ENCODE measurements at regions not wholly inside any gene's neighbourhood (a gene's known extent, or its start where the extent isn't known, plus 50 kb on each side); places are given as distances from the start of the nearest gene placed in this dataset.

DNA sequence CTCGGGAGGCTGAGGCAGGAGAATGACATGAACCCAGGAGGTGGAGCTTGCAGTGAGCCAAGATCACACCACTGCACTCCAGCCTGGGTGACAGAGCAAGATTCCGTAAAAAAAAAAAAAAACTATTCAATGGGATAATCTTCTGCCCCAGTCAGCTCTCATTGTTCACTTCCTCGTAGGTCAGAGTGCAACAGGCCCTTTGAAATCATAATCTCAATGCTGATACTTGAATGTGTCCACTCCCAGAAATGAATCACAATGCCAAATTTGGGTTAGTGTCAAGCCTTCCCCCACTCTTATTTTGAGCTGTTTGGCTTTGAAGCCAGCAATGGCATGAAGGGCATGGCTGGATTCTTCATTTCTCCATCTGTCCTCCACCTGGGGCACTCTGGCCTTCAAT, 610.3 kb upstream of the KLF4 start:
- no peak for DNase-seq

DNA sequence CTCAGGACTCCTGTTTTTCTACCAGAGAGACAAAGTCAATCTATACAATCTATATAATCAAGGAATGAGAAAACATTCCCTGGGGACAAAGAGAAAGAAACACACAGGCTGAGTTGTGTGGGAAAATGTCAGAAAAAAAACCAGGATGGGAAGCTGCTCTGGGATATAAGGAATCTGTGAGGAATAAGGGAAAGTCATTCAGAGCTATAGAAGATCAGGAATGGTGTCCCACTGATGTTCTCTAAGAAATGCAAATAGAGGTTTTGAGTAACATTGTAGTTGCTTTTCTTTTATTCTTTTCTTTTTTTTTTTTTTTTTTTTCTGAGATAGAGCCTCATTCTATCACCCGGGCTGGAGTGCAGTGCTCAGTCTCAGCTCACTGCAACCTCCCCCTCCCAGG, 605.9 kb upstream of the KLF4 start:
- no peak for DNase-seq

- DNase-seq = no peak
Observed at GRCh38 chr9:108094676-108094993, 605.1 kb upstream of the KLF4 start.

- no peak for DNase-seq
Observed at GRCh38 chr9:108093773-108094675, 604.5 kb upstream of the KLF4 start.

DNA sequence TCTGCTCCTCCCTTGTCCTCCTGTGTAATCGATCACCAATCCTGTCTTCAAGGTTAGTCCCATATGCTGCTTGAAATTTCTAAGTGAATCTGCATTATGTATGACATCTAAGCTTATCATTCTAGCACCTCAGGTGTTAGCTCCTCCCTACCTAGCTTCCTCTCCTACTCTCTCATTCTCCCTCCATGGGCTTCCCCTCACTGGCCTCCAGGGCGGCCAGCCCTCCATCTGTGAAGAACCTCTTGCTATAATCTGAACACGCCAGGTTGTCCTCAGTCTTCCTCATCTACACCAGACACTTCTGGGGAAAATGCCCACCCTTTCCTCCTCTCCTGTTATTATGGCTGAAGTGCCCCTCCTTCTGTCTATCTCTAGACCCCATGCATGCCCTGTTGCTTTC, 599.3 kb upstream of the KLF4 start:
- no peak for DNase-seq

DNA sequence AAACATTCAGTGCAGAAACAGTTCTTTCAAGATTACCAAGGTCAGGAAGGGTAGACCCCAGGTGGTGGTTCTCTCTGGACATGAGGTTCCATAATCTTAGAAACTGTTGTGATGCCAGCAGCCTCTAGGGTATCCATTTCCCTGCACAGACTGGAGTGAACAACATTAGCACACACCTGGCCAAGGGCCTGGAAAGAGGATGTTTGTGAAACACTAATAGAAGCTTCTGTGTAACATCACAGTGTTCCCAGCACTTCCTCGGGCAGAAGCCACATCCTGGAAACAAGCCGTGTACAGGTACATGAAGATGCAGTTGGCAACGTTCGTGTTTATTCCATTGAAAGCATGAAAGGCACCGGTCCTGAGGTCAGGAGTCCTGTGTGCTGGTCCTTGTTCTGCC, 598.2 kb upstream of the KLF4 start:
- DNase-seq = no peak

GRCh38 chr9:108086624-108087023, 597.1 kb upstream of the KLF4 start:
- DNase-seq = no peak

GRCh38 chr9:108085294-108085693, 595.7 kb upstream of the KLF4 start:
- DNase-seq = no peak

- DNase-seq = no peak
Observed at GRCh38 chr9:108083796-108084352, 594.3 kb upstream of the KLF4 start.

DNA sequence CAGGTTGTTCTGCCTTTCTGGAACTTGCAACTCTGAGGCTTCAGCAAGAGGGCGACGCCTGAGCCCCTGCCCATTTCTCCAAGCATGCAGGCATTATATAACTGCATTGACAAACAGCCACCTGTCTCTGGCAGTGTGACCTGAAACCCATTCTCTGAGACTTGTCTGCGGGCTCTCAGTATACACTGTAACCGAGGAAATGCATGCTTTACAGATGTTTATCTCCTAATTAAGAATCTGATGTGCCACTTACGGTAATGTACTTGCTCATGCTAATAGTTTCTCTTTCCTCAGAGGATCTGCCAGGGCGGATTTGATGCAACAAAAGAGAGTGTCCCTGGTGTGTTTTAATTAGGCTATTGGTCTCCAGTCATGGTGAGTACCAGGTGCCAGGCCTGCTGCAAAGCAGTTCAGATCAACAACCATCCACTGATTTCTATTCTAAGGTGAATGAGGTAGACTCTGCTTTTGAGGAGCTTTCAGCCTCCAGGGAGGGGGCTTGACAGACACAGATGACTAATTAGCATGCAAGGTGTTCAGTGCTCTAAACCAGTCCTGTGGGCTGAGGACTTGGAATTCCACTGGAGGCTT, 593.7 kb upstream of the KLF4 start:
- no peak for DNase-seq

- DNase-seq = no peak
Observed at GRCh38 chr9:108081112-108081511, 591.5 kb upstream of the KLF4 start.

DNA sequence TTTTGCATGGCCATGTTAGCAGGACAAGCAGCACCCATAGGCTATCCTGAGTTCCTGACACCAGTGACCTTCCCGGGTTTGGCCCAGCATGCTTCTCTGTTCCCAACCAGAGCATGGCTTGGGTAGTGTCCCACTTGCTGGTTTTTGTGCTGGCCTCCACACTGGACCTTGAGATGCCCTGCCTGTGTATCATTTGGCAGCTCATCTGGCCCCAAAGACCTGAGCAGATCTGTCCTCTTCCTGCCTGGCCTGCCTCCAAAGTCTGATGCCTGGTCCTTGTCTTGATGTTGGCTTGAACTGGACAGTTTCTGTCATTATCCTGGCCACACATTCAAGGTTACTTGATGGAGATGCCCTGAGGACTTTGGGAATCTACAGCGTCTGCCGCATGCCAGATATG, 590.7 kb upstream of the KLF4 start:
- DNase-seq = no peak

- no peak for DNase-seq
Observed at GRCh38 chr9:108078811-108079210, 589.2 kb upstream of the KLF4 start.

DNA sequence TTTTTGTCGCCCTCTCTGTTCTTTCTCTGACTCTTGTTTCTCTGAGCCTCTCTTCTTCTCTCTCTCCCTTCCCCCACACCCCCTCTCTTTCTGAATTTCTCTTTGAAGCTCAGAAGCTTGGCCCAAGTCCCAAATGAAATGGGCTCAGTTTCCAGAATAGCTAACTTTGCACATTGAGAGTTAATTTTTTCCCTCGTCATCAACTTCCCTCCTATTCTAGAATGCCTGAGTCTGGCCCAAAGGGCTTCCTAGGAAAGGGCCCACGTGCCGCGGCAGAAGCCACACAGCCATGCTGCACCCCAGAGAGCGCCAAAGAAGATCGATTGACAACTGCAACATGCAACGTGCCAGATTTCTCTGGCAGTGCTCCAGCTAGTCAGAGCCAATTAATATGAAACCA, 588.8 kb upstream of the KLF4 start:
- DNase-seq = no peak

- DNase-seq = no peak
Observed at GRCh38 chr9:108077556-108077955, 588.0 kb upstream of the KLF4 start.

- no peak for DNase-seq
Observed at GRCh38 chr9:108074900-108075299, 585.3 kb upstream of the KLF4 start.

DNA sequence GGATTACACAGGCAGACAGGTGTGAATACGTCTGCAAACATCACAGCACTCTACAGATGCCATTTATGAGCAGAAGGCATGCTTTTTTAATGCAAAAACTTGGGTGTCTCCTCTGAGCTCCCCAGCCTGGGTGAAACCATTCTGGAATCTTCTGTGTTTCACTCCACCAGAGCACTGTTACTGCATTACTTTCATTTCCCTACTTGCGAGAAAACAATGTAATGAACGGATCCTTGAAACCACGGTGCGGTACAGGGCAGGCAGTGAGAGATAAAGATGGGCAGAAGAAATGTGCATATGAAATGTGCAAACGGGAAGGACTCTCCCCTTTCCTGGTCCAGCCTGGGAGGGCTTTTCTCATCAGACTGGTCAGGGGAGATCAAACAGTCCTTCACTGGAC, 584.3 kb upstream of the KLF4 start:
- DNase-seq = no peak

DNA sequence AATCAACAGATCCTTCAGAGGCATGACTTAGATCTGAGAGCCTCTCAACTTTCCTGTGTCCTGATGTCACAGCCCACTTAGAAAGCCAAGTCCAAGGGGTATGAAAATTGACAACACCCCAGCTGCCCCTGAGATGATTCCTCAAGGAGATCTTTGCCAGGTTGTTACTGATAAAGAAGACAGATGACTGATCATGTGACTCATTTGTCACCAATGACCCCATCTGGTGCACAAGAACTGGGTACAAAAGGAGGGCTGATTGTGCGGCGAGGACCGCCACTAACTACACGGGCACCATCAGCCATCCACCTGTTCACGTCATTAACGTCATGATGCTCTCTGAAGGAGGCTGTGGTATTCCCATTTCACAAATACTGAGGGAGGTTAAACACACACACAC, 583.2 kb upstream of the KLF4 start:
- DNase-seq = no peak

DNA sequence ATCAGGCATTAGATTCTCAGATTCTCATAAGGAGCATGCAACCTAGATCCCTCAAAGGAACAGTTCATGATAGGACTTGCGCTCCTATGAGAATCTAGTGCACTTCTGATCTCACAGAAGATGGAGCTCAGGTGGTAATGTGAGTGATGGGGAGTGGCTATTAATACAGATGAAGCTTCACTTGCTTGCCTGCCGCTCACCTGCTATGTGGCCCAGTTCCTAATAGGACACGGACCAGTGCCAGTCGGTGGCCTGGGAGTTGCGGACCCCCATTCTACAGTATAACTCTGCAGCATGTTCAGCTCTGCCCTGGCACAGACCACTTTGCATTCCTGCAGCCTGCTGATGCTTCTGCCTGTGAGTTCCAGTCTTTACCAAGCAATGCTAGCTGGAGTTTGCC, 581.3 kb upstream of the KLF4 start:
- no peak for DNase-seq

DNA sequence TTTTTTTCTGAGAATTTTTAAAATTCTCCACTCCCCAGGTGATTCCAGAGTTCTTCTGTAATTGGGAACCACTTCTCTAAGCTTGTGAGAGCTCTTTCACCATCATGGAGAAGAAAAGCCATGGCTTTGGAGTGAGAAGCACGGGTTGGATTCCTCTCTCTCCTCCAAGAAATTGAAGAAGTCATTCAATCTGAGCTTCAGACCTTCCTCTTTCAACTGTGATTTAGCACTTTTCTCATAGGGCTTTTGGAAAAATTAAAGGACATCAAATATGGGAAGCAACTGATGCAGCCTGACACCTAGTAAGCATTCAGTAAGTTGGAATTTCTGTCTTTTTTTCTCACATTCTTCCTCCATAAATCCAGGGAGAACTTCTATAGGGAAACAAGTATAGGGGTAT, 580.4 kb upstream of the KLF4 start:
- no peak for DNase-seq

- DNase-seq = no peak
Observed at GRCh38 chr9:108062680-108063079, 573.1 kb upstream of the KLF4 start.

DNA sequence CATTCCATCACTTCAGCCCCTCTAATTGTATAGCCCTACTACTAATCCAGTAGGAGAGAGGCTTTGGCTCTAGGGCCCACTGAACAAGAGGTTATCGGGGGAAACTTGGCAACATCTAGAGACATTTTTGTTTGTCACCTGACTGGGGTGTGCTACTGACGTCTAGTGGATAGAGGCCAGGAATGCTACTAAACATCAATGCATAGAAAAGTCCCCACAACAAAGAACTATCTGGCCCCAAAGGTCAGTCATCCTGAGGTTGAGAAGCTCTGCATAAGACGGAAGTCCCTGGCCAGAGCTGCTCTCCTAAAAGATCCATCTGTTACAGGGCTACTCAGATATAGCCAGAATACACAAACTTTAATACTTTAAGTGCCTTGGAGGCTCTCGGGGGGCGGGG, 570.6 kb upstream of the KLF4 start:
- no peak for DNase-seq

DNA sequence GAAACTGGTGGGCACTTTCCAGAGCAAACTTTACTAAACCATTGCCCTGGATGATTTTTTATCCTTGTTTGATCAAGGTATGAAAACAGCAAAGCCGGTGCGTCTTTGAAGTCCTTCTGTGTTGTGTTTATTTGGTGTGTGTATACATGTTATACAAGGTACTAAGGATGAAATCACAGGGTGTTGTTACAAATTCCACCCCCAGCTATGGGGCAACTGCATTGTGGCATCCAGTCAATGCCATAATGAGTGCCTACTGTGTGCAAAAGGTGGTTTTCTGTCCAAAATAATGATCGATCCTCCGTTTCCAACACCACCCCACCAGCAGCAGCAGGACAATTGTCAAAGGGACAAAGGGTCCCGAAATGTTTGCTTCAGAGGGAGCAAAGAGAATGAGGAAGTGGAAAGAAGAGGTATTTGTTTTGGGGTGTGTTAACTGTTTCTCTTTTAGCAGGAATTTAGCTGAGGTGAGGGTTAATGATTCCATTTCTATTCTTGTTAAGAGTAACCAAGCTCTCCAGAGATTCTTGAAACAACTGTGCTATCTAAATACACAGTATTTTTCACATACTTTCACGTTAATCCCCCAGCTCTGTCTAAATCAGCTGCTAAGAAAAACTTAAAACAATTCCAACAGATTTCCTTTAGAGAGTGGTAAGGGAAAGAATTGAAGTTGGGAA, 568.7 kb upstream of the KLF4 start:
- no peak for DNase-seq
